Uterus (tissue), 3 donors: ENCODE measurements at regions not wholly inside any gene's neighbourhood (a gene's known extent, or its start where the extent isn't known, plus 50 kb on each side); places are given as distances from the start of the nearest gene placed in this dataset.
A peak's percentile ranks its signal among the peaks of the same experiment; 100 is the strongest.

ENCODE experiments used
- DNase-seq, 2 donors: peaks; one replicate each; pipeline ENCODE4 v3.0.0-alpha.2; 2019 to 2020
- H3K27ac ChIP-seq, 2 donors: fragments of 200-600 bp; sonication (generic); 1 replicate in 1 of 2; 2 replicates in 1 of 2; pipeline ENCODE4 v1.5.1; 2016 to 2018
- H3K27me3 ChIP-seq, 2 donors: fragments of 200-600 bp; sonication (generic); one replicate each; pipeline ENCODE4 v1.5.1; 2018 to 2019; ENCODE audit warnings: control low read depth in 1 of 2
- H3K36me3 ChIP-seq, 2 donors: fragments of 200-600 bp; sonication (generic); one replicate each; pipeline ENCODE4 v1.5.1; 2019; ENCODE audit warnings: control low read depth in 1 of 2
- H3K4me1 ChIP-seq, 2 donors: fragments of 200-600 bp; sonication (generic); one replicate each; pipeline ENCODE4 v1.5.1; 2018 to 2019; ENCODE audit warnings: control low read depth in 1 of 2
- H3K4me3 ChIP-seq, 2 donors: fragments of 200-600 bp; sonication (generic); 1 replicate in 1 of 2; 2 replicates in 1 of 2; pipeline ENCODE4 v1.5.1; 2018 to 2019; ENCODE audit warnings: mild to moderate bottlenecking in 1 of 2
- H3K9me3 ChIP-seq, 2 donors: fragments of 200-600 bp; sonication (generic); one replicate each; pipeline ENCODE4 v1.5.1; 2019; ENCODE audit warnings: control low read depth in 1 of 2
- CTCF ChIP-seq, 4 experiments: fragments of 200-600 bp in 2 of 4; fragments of 450-650 bp in 2 of 4; sonication (generic) in 2 of 4; IDR thresholded peaks; one replicate each; pipeline ENCODE4 v1.5.1; 2016 to 2019; ENCODE audit warnings: antibody characterized with exemption in 4 of 4, mild to moderate bottlenecking in 2 of 4, moderate library complexity in 1 of 4
- POLR2A ChIP-seq, 2 donors: fragments of 450-650 bp; IDR thresholded peaks; one replicate each; pipeline ENCODE4 v1.6.1; 2016; ENCODE audit warnings: antibody characterized with exemption in 2 of 2, mild to moderate bottlenecking in 1 of 2, moderate library complexity in 1 of 2
- intact Hi-C: fragments of 100-400 bp; cut with DNase I; formaldehyde crosslinking; loops from one replicate; pipeline ENCODE4 v1.15.1; 2023; ENCODE audit warnings: low total_unique reads
- donor health status: DM: yes; HTN: yes; CAD: no.

- TF ChIP-seq CTCF (IDR thresholded peaks at IDR 0.05) (no peak), POLR2A (IDR thresholded peaks at IDR 0.05) (no peak)
- no peak overlapping the region for H3K27ac ChIP-seq
- peaks cover 0 to 6% of the 10 kb centered on the region in 2 donors for H3K4me1 ChIP-seq
- no peak overlapping the region for H3K4me3 ChIP-seq
- no peaks in the 10 kb centered on the region for H3K27me3 ChIP-seq
- H3K36me3 ChIP-seq = no peaks in the 10 kb centered on the region
- no peaks in the 10 kb centered on the region for H3K9me3 ChIP-seq
- intact Hi-C loops = no loop called here
- no peak for DNase-seq
These were observed 106.0 kb upstream of the ERCC6L2 start for GRCh38 chr9:95769473-95769872.

GRCh38 chr9:95766906-95767305 lies 108.6 kb upstream of the ERCC6L2 start:
- TF ChIP-seq POLR2A (IDR thresholded peaks at IDR 0.05) (no peak), CTCF (IDR thresholded peaks at IDR 0.05) (no peak)
- intact Hi-C loops = no loop called here
- peaks cover 0 to 4% of the 10 kb centered on the region in 2 donors for H3K4me1 ChIP-seq
- H3K9me3 ChIP-seq = no peaks in the 10 kb centered on the region
- no peaks in the 10 kb centered on the region for H3K27me3 ChIP-seq
- no peak overlapping the region for H3K4me3 ChIP-seq
- no peak for DNase-seq
- H3K27ac ChIP-seq = no peak overlapping the region
- no peaks in the 10 kb centered on the region for H3K36me3 ChIP-seq

GRCh38 chr9:95764533-95765319 lies 110.8 kb upstream of the ERCC6L2 start:
- Histone ChIP-seq H3K27ac (peak overlapping the region in 1 of 2 donors; percentile 31), H3K4me1 (no peaks in the 10 kb centered on the region), H3K27me3 (no peaks in the 10 kb centered on the region), H3K4me3 (no peak overlapping the region), H3K9me3 (no peaks in the 10 kb centered on the region), H3K36me3 (no peaks in the 10 kb centered on the region)
- intact Hi-C loops = no loop called here
- DNase-seq = no peak
- TF ChIP-seq POLR2A (IDR thresholded peaks at IDR 0.05) (no peak), CTCF (IDR thresholded peaks at IDR 0.05) (no peak)

GRCh38 chr9:95763983-95764382 lies 111.5 kb upstream of the ERCC6L2 start:
- H3K27ac ChIP-seq = no peak overlapping the region
- no peaks in the 10 kb centered on the region for H3K27me3 ChIP-seq
- TF ChIP-seq CTCF (IDR thresholded peaks at IDR 0.05) (no peak), POLR2A (IDR thresholded peaks at IDR 0.05) (no peak)
- no peak overlapping the region for H3K4me3 ChIP-seq
- no peaks in the 10 kb centered on the region for H3K9me3 ChIP-seq
- no peaks in the 10 kb centered on the region for H3K4me1 ChIP-seq
- no peaks in the 10 kb centered on the region for H3K36me3 ChIP-seq
- intact Hi-C loops = no loop called here
- no peak for DNase-seq

GRCh38 chr9:95763006-95763405 lies 112.5 kb upstream of the ERCC6L2 start:
- no peak for DNase-seq
- Histone ChIP-seq H3K27ac (no peak overlapping the region), H3K9me3 (no peaks in the 10 kb centered on the region), H3K4me3 (no peak overlapping the region), H3K36me3 (no peaks in the 10 kb centered on the region), H3K27me3 (no peaks in the 10 kb centered on the region), H3K4me1 (no peaks in the 10 kb centered on the region)
- TF ChIP-seq CTCF (IDR thresholded peaks at IDR 0.05) = no peak
- no peak for TF ChIP-seq POLR2A (IDR thresholded peaks at IDR 0.05)
- intact Hi-C loops = no loop called here
